Neuronal stem cell (in vitro differentiated cells): ENCODE measurements at regions not wholly inside any gene's neighbourhood (a gene's known extent, or its start where the extent isn't known, plus 50 kb on each side); places are given as distances from the start of the nearest gene placed in this dataset.

ENCODE experiments used
- DNase-seq: peaks from one replicate; pipeline ENCODE4 v3.0.0-alpha.2; 2013; ENCODE audit warnings: low spot score
- H2AFZ ChIP-seq: one replicate; pipeline ENCODE4 v1.6.1; 2013; ENCODE audit warnings: mild to moderate bottlenecking, low read length, inconsistent platforms
- H2AK5ac ChIP-seq: 2 replicates; pipeline ENCODE4 v1.6.1; 2013; ENCODE audit warnings: low read depth, mild to moderate bottlenecking, inconsistent platforms, low read length, moderate library complexity, mixed read lengths
- H2BK120ac ChIP-seq: 2 replicates; pipeline ENCODE4 v1.6.1; 2013; ENCODE audit warnings: low read depth, mild to moderate bottlenecking, inconsistent platforms, low read length, moderate library complexity, mixed read lengths
- H2BK12ac ChIP-seq: one replicate; pipeline ENCODE4 v1.6.1; 2013; ENCODE audit warnings: low read length, inconsistent platforms
- H2BK15ac ChIP-seq: 2 replicates; pipeline ENCODE4 v1.6.1; 2013; ENCODE audit warnings: mild to moderate bottlenecking, low read length, inconsistent platforms, mixed read lengths
- H2BK5ac ChIP-seq: one replicate; pipeline ENCODE4 v1.6.1; 2013; ENCODE audit warnings: inconsistent platforms, mild to moderate bottlenecking, low read length, moderate library complexity
- H3K14ac ChIP-seq: one replicate; pipeline ENCODE4 v1.6.1; 2013; ENCODE audit warnings: low read length, inconsistent platforms
- H3K18ac ChIP-seq: 2 replicates; pipeline ENCODE4 v1.6.1; 2013; ENCODE audit warnings: low read length, inconsistent platforms
- H3K23ac ChIP-seq: 2 replicates; pipeline ENCODE4 v1.6.1; 2013; ENCODE audit warnings: low read depth, mild to moderate bottlenecking, mixed read lengths, low read length, inconsistent platforms; ENCODE audit not compliant: poor library complexity
- H3K27ac ChIP-seq: replicated peaks from 3 replicates; pipeline ENCODE4 v1.5.1; 2013; ENCODE audit warnings: low read length, inconsistent platforms
- H3K27me3 ChIP-seq, 3 experiments: 2 replicates each; pipeline ENCODE4 v1.6.1; 2013; ENCODE audit warnings: low read length in 3 of 3, mild to moderate bottlenecking in 2 of 3, inconsistent platforms in 1 of 3, low read depth in 1 of 3, mixed read lengths in 1 of 3, moderate library complexity in 1 of 3; ENCODE audit not compliant: control insufficient read depth in 3 of 3, insufficient read depth in 3 of 3
- H3K36me3 ChIP-seq, 2 donors: replicated peaks in 1 of 2; 2 replicates each; pipeline ENCODE4 v1.6.1; 2013; ENCODE audit warnings: low read length in 2 of 2; ENCODE audit not compliant: control insufficient read depth in 2 of 2, insufficient read depth in 2 of 2
- H3K4ac ChIP-seq: 2 replicates; pipeline ENCODE4 v1.6.1; 2013; ENCODE audit warnings: inconsistent platforms, mild to moderate bottlenecking, low read length, moderate library complexity
- H3K4me1 ChIP-seq, 2 donors: 1 replicate in 1 of 2; 2 replicates in 1 of 2; pipeline ENCODE4 v1.6.1; 2013; ENCODE audit warnings: low read length in 2 of 2, low read depth in 1 of 2; ENCODE audit not compliant: control insufficient read depth in 2 of 2, insufficient read depth in 1 of 2
- H3K4me2 ChIP-seq: one replicate; pipeline ENCODE4 v1.6.1; 2013; ENCODE audit warnings: mild to moderate bottlenecking, low read length, inconsistent platforms; ENCODE audit not compliant: insufficient read depth, poor library complexity, severe bottlenecking
- H3K4me3 ChIP-seq, 2 donors: 2 replicates each; pipeline ENCODE4 v1.5.1; 2013; ENCODE audit warnings: low read length in 2 of 2, mild to moderate bottlenecking in 2 of 2, inconsistent platforms in 1 of 2, moderate library complexity in 1 of 2
- H3K79me1 ChIP-seq: one replicate; pipeline ENCODE4 v1.6.1; 2013; ENCODE audit warnings: low read depth, mild to moderate bottlenecking, inconsistent platforms, low read length, moderate library complexity
- H3K9ac ChIP-seq: one replicate; pipeline ENCODE4 v1.6.1; 2013; ENCODE audit warnings: mild to moderate bottlenecking, low read depth, low read length, inconsistent platforms; ENCODE audit not compliant: poor library complexity
- H3K9me3 ChIP-seq, 2 donors: replicated peaks in 1 of 2; 2 replicates each; pipeline versions ENCODE3 to v1.6.1; 2013; ENCODE audit warnings: low read length in 2 of 2, mild to moderate bottlenecking in 2 of 2, inconsistent platforms in 1 of 2, low read depth in 1 of 2, mixed read lengths in 1 of 2, moderate library complexity in 1 of 2; ENCODE audit not compliant: control insufficient read depth in 2 of 2, insufficient read depth in 1 of 2
- H4K8ac ChIP-seq: one replicate; pipeline ENCODE4 v1.6.1; 2013; ENCODE audit warnings: low read depth, mild to moderate bottlenecking, inconsistent platforms, low read length, moderate library complexity
- H4K91ac ChIP-seq: one replicate; pipeline ENCODE4 v1.6.1; 2013; ENCODE audit warnings: low read length, low read depth, mild to moderate bottlenecking, inconsistent platforms; ENCODE audit not compliant: poor library complexity
- WGBS, 2 donors: extraction: QIAGEN DNeasy Blood & Tissue Kit; methylation state at CpG; one replicate each; pipeline ENCODE4 v1.1.7; 2013; ENCODE audit warnings: missing lambda C conversion rate in 2 of 2, mixed read lengths in 1 of 2; ENCODE audit not compliant: insufficient read length in 2 of 2, insufficient replicate concordance in 1 of 2; ENCODE audit errors: extremely low coverage in 2 of 2; 5-methylcytosine and 5-hydroxymethylcytosine counted together

DNA sequence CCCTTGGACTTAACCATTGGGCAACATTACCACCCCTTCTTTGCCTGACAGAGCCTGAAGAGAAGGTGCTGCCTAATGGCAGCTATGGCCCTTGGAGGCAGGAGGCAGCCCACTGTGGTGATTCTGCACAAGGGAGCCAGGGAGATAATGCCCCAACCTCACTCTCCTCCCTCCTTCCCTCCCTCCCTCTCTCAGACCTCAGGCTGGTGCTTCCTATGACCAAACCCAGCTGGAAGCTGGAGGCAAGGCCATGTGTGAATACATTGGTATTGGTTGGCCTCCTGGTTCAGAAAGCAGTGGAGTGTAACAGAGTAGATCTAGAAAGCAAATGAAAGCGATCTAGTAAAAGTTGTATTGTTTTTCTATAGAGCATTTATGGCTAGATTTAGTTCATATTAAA, 233.1 kb downstream of the CSNK2A3 start:
- WGBS, 2 donors = no CpG with 5 or more reads among the region's 1 CpG

DNA sequence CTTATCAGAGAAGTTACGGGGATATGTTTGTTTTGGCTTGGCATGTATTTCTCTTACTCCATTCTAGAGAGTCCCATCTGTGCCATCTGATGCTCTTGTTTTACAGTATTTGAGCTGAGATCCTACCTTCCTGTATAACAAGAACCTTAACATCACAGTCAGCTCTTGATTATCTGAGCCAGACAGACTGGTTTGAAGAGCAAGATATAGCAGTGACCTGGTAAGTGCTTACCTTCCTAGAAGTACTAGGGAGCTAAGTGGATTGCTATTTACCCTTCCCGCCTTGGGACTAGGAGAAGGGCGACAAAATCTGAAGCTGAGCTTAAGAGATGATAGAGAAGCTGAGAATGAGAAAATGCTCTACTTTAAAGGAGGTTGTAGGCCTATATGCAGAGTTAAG, 235.3 kb downstream of the CSNK2A3 start:
- Histone ChIP-seq H3K14ac (no peak overlapping the region), H2BK120ac (no peak overlapping the region), H3K23ac (no peak overlapping the region), H4K8ac (no peak overlapping the region), H3K4me1 (no peaks in the 10 kb centered on the region), H2BK12ac (no peak overlapping the region), H3K18ac (no peak overlapping the region), H3K27ac (no peak overlapping the region), H4K91ac (no peak overlapping the region), H3K36me3 (no peaks in the 10 kb centered on the region), H2BK5ac (no peak overlapping the region), H3K79me1 (no peaks in the 10 kb centered on the region), H3K4me3 (no peak overlapping the region), H3K9ac (no peak overlapping the region), H2AK5ac (no peak overlapping the region), H3K4me2 (no peak overlapping the region), H2BK15ac (no peak overlapping the region), H3K4ac (no peak overlapping the region), H3K27me3 (no peaks in the 10 kb centered on the region), H2AFZ (no peak overlapping the region), H3K9me3 (no peaks in the 10 kb centered on the region)
- no peak for DNase-seq
- WGBS, 2 donors = no CpG with 5 or more reads among the region's 3 CpGs

More for the DNA sequence above, 233.1 kb downstream of the CSNK2A3 start:
- no peak overlapping the region for H3K4me2 ChIP-seq
- H3K4ac ChIP-seq = no peak overlapping the region
- no peak overlapping the region for H2BK12ac ChIP-seq
- no peak overlapping the region for H2AK5ac ChIP-seq
- no peaks in the 10 kb centered on the region for H3K4me1 ChIP-seq
- no peak overlapping the region for H2BK15ac ChIP-seq
- no peak overlapping the region for H2BK120ac ChIP-seq
- no peak overlapping the region for H4K8ac ChIP-seq
- no peak overlapping the region for H3K4me3 ChIP-seq
- H3K36me3 ChIP-seq = no peaks in the 10 kb centered on the region
- no peak overlapping the region for H3K18ac ChIP-seq
- H3K27ac ChIP-seq = no peak overlapping the region
- H3K9me3 ChIP-seq = no peaks in the 10 kb centered on the region
- no peak overlapping the region for H4K91ac ChIP-seq
- no peak for DNase-seq
- H3K14ac ChIP-seq = peak overlapping the region; percentile 92
- no peak overlapping the region for H2BK5ac ChIP-seq
- H3K9ac ChIP-seq = peak overlapping the region; percentile 57
- no peaks in the 10 kb centered on the region for H3K79me1 ChIP-seq
- no peak overlapping the region for H2AFZ ChIP-seq
- H3K27me3 ChIP-seq = no peaks in the 10 kb centered on the region
- H3K23ac ChIP-seq = no peak overlapping the region

DNA sequence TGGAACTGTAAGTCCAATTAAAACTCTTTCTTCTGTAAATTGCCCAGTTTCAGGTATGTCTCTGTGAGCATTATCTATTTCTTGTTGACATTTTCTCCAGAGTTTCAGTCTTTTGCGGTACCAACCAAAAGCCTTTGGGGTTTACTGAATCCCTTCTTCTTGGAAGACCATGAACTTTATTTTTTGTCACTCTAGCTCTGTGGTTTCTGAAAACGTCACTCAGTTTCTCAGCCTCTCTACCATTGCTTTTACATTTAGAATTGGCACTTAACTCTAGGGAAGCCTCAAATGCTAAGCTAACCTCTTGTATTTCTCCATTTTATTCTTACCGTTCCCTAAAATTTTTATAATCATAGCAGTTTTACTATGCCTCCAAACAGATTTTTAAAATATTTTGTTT, 237.6 kb downstream of the CSNK2A3 start:
- Histone ChIP-seq H3K4me1 (no peaks in the 10 kb centered on the region), H3K14ac (no peak overlapping the region), H4K8ac (no peak overlapping the region), H2BK12ac (no peak overlapping the region), H4K91ac (no peak overlapping the region), H2AK5ac (no peak overlapping the region), H3K23ac (no peak overlapping the region), H3K27ac (no peak overlapping the region), H2AFZ (no peak overlapping the region), H3K4ac (no peak overlapping the region), H2BK15ac (no peak overlapping the region), H3K18ac (no peak overlapping the region), H2BK120ac (no peak overlapping the region), H3K36me3 (no peaks in the 10 kb centered on the region), H2BK5ac (no peak overlapping the region), H3K4me3 (no peak overlapping the region), H3K27me3 (no peaks in the 10 kb centered on the region), H3K9ac (no peak overlapping the region), H3K4me2 (no peak overlapping the region), H3K9me3 (no peaks in the 10 kb centered on the region), H3K79me1 (no peaks in the 10 kb centered on the region)
- 100% methylated on average over 1 of the region's 3 CpGs; no CpG with 5 or more reads in 1 of the 2 donors for WGBS, 2 donors
- no peak for DNase-seq

DNA sequence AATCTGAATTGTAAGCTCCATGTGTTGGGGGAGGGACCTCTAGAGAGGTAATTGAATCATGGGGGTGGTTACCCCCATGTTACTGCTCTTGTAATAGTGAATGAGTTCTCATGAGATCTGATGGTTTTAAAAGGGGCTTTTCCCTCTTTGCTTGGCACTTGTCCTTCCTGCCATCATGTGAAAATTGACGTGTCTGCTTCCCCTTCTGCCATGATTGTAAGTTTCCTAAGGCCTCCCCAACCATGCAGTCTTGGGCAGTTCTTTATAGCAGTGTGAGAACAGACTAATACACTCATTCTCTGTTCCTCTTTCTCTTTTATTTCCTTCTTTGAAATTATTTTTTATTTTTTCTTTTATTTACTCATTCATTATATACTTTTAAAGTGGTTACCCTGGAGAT, 239.4 kb downstream of the CSNK2A3 start:
- H3K23ac ChIP-seq = no peak overlapping the region
- no peak overlapping the region for H3K14ac ChIP-seq
- H2BK12ac ChIP-seq = no peak overlapping the region
- no peak for DNase-seq
- H3K18ac ChIP-seq = no peak overlapping the region
- H4K91ac ChIP-seq = no peak overlapping the region
- WGBS, 2 donors = no CpG with 5 or more reads among the region's 1 CpG
- no peak overlapping the region for H3K9ac ChIP-seq
- no peaks in the 10 kb centered on the region for H3K27me3 ChIP-seq
- no peak overlapping the region for H3K27ac ChIP-seq
- no peak overlapping the region for H2BK15ac ChIP-seq
- no peak overlapping the region for H2BK120ac ChIP-seq
- H3K4me1 ChIP-seq = no peaks in the 10 kb centered on the region
- no peak overlapping the region for H3K4ac ChIP-seq
- no peak overlapping the region for H3K4me3 ChIP-seq
- no peak overlapping the region for H2AK5ac ChIP-seq
- no peaks in the 10 kb centered on the region for H3K36me3 ChIP-seq
- H3K9me3 ChIP-seq = no peaks in the 10 kb centered on the region
- H4K8ac ChIP-seq = no peak overlapping the region
- H2BK5ac ChIP-seq = no peak overlapping the region
- H3K4me2 ChIP-seq = no peak overlapping the region
- no peak overlapping the region for H2AFZ ChIP-seq
- no peaks in the 10 kb centered on the region for H3K79me1 ChIP-seq
